NCI-H510A (cell line): ENCODE measurements at regions not wholly inside any gene's neighbourhood (a gene's known extent, or its start where the extent isn't known, plus 50 kb on each side); places are given as distances from the start of the nearest gene placed in this dataset.

Experiments
- DNase-seq: peaks from one replicate; lab custom pipeline; 2025; lab: John Stamatoyannopoulos, UW

DNA sequence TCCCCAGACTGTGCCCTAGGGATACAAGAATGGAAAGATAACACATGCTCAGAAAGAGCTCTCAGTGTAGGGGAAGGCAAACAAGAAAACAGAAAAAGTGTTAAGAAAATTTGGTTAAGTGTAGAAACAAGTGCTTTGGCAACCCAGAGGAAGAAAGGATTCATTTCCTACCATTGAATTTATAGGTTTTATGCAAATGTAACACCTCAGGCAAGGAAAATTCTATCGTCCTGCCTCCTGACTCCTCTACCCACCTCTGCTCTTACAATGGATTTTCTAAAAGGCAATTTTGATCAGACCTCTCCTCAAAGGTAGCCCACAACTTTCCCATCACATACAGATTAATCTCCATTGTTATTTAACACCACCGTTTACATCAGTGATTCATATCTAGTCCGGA lies 298.7 kb downstream of the RFC3 start:
- DNase-seq = no peak

DNA sequence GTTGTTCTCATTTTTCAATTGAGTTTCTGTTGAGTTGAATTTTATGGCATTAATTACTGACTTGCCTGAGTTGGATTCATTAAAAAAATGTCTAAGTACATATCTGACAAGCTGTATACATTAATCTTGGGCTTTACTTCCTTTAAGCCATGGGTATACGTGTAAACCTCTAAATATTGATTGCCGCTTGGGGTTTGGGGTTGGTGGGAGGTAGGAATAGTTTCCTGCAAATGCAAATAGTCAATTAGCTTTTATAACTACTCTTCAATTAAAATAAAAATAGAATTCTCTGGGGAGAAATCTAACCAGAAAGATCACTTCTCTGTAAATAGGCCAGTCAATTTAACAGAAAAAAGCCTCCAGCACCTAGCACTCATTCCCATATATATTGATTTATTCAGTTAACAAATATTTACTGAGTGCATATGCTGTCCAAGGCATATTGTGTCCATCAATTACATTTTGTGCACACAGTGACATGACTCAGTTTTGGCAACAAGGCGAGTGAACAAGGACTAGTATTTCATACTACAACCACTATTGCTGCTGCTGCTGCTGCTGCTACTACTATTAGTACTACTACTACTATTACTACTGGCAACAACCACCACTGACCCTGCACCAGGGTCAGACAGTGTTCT lies 306.8 kb downstream of the RFC3 start:
- no peak for DNase-seq

DNA sequence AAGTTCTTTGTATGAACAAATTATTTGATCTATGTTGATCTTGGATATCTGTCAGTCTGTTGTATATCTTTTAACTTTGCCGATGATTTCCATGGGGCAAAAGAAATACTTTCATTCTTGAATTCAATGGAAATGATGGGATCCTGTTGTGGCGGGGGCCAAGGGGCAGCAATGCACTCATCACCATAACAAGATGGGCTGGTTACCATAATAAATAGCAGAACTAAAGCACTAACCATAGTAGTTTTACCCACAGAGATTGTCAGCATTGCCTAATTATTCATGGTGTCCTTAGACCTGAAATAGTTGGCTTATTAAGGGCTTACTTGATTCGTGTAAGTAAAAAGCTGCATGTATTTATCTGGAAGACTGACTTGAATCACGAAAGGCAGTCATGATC lies 309.6 kb downstream of the RFC3 start:
- DNase-seq = no peak

DNA sequence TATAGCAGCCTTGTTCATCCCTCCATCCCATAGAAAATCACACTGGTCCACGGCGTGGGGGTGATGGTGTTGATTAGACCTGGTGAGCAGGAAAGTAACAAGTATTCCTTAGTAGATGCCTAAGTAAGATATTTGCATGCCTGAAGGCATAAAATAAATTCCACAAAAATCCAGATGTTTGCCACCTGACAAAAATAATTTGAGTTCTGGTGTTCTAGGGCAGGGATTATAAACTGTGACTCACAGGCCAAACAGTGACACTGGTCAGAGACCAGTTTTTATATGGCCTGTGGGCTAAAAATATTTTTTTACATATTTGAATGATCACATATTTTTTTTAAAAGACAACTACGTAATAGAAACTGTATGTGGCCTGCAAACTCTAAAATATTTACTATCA lies 310.7 kb downstream of the RFC3 start:
- no peak for DNase-seq

DNA sequence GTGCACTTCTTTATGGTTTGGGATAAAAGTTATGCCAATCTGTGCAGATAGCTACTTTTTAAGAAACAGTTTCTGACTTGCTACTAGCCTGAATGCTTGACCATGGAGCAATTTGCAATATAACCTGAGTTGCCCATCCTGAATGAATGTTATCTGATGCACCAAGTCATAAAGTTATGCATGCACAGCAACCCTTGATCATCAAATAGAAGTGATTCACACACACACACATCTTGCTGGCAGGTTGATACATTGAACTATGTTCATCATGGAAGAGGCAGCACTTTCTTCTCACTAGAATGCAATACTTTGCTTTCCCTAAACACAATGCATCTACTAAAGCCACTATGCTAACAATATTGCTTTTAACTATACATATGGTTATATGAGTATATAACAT lies 311.5 kb downstream of the RFC3 start:
- no peak for DNase-seq

DNA sequence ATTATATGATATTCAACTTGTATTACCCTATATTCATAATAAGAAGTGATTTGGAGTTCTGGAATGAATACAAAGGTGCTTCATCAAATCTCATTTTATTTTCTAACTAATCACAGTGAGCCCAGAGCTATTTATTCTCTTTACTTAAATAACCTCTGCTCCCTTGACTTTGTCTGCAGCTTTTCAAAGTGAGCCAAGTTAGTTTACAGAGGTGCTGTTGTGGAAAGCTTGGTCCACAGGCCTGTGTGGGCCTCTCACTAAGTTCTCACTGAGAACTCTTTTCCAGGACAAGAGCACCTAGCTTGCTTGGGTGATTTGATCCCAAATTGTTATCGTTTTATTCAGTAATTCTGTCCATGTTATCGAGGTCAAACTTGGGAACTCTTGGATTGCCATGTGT lies 319.3 kb downstream of the RFC3 start:
- no peak for DNase-seq

DNA sequence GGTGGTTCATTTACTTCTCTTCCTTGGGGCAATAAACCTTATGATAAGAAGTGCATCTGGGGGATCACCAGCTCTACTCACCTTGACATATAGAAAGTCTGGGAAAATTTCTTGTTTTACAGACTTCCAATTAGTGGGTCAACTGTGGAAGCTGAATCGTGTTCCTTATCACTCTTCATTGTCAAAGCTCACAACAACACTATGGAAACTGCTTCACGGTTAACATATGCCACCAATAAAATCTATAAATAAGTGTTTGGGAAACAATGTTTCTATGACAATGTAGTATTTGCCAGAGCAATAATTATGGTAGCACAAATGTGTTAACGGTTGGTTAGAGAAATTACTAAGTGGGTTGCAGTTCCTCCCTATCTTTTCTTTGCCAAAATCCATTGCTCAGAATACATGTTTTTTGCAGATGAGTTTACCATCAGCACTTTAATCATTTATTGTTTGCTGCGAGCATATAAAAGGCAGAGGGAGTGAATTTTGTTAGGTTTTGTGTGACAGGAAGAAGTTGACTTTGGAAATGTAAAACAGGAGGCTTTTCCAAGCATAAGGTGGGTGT lies 321.8 kb downstream of the RFC3 start:
- no peak for DNase-seq

DNA sequence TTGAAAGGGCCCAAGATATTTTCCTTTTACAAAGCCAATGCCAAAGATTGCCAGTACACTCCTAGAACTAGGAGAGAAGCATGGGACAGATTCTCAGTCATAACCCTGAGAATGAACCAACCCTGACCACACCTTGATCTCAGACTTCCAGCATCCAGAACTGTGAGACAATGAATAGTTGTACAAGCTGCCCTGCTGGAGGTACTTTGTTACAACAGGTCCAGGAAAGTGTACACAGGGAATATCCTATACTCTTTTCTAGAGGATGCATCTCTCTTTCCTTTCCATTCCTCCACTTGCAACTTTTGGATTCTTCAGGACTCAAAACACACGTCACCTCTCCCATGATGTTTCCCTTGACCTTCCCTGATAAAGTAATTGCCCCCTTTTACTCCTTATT lies 325.7 kb downstream of the RFC3 start:
- DNase-seq = no peak

DNA sequence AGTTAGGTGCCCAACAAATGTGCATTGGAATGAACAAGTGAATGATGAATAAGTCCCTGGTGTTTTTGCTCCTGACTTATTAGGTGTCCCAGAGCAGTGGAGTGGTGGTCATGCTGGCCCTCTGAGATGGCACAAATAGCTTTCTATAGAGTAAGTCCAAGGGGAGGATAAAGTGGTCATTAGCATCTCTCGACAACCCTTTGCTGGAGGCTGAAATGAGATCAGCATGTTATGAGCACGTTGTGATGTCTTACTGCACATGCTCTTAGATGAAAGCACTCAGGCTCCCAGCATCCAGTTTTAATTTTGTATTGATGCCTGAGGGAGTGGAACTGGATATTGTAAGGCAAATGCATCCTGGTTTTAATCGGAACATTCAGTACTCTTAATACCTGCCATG lies 326.2 kb downstream of the RFC3 start:
- no peak for DNase-seq

DNA sequence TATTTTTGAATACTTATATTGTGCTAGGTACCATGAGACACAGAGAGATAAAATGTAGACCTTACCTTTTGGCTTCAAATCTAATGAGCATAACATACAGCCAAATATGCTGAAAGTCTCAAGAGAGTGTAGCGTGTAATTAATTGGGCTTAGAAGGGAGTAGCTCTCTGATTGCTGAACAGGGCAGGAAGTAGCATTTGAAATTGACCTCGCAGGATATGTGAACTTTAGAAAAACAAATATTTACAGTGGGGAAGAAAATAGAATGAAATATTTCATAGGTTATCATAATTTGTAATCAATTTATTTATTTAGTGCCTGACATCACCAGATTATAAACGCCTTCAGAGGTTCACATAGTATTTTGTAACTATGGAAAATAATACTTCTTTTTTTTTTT lies 327.1 kb downstream of the RFC3 start:
- DNase-seq = no peak

DNA sequence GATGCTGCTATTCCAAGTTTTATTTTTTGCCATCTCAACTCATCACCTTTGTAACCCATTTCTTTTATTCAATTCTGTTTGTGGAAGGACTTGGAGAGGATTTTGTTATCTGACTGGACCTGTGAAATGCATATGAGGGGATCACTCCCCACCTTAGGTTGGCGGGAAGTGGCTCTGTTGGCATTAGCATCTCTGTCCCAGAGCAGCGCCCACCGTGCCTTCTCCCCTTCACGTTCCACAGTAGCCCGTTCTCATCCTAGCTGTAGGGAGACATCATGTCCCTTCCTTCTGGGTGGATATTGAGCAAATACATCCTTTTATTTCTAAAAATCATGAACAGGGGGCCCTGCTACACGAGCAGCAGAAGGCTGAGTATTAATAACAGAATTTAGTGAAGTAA lies 330.4 kb downstream of the RFC3 start:
- DNase-seq = no peak

DNA sequence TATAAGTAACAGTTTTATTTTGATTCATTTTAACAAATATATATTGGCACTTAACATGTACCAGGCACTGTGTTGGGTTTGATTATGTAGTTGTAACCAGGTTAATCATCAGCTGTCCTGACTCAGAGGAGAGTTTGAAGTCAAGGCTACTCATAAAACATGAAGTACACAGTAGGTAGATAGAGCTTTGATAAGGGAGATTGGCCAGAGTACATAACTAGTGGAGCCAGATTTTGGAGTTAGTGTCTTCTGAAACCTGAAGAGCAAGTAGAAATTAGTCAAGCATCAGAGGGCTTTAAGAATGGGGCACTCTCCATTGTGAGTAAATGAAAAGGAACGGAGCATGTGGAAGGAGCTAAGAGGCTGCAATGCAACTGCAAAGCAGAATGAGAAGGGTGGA lies 333.9 kb downstream of the RFC3 start:
- no peak for DNase-seq

DNA sequence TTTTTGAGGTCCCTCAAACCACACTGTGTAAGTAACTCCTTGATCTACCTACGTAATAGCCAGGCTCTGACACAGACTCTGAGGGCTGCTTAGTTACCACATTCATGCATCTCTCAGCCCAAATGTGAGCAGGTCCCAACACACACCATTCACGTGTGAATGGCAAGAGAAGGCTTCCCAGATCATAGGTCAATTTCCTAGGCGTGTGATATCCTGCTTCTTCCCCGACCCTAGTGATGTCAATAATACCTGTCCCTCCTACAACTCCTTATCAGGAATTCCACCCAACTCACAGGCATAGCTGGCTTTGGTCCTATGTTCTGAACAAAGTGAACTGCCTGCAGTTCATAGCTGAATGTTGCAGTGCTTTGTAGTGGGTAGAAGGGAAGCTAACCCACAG lies 334.5 kb downstream of the RFC3 start:
- DNase-seq = no peak

DNA sequence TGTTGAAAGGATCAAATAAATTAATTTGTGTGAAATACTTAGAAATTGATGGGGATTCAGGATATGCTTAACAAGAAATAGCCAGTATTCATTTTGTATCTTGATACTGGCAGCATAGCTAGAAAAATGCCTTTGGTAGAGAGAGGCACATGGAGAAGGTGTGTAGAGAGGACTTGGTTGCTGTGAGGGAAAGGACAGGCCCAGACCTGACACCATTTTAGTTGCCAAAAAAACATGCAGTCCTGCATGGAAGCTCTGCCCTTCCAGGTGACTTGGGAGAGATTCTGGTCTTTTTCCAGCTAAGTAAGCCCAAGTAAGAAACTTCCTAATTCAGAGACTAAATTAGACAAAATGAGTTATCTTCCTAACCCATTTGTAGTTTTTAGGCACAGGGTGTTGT lies 335.0 kb downstream of the RFC3 start:
- DNase-seq = no peak

DNA sequence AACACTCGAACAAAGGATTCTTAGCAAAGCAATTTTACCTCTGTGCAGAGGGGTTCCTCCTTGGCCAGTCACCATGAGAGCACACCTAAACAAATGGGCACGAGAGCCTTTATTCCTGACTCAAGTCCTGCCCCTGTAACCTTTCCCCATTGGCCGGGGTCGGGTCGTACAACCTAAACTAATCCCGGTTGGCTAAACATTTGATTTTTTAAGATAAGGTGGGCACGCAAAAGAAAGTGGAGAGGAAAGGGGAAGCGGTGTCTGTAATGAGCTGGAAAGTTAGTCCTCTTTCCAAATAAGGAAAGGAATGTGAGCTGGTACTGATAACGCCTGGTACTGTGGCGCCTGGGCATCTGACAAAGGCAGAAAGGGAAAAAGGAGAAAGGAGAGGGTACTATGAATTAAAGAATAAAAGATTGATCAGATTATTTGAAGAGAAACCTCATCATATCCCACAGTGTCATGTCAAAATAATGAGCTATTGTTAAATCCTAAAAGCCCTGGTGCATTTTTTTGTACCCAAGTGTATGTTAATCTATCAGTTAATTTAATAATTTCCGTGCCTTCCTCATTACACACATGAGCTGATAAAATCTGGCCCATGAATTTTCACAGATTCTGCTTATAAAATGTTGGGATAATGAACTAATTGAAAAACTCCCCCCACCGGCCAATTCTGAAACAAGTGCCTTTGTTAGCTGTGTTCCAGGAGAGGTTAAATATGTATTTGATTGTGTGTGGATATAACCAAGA lies 335.7 kb downstream of the RFC3 start:
- DNase-seq = no peak

DNA sequence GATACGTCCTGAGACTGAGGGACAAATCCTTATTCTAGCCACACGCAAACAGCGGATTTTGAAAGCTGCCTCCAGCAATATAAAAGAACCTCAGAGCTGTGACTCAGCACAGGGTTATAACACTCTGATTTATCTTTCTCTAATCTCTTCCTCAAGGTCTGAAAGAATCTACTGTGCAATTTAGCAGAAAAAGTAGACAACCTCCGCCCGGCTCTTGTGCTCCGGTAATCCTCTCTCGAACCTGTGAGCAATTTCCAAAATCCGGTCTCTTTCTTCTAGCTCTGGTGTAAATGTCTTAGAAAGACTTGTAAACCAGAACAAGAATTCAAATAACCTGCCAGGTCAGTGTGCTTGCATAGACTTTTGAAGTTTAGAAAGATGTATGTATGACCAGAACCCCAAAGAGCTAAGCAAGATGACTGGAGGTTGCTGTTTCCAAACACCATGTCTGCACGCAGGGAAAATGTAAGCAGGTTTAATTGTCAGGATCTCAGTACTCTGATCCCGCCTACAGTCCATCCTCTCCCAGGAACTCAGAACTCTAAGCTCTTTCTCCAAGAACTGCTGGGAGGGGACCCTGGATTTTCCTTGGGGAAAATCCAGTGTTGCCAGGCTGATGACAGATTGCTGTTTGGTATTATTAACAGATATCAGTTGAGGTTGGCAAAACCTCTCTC lies 338.1 kb downstream of the RFC3 start:
- DNase-seq = no peak

DNA sequence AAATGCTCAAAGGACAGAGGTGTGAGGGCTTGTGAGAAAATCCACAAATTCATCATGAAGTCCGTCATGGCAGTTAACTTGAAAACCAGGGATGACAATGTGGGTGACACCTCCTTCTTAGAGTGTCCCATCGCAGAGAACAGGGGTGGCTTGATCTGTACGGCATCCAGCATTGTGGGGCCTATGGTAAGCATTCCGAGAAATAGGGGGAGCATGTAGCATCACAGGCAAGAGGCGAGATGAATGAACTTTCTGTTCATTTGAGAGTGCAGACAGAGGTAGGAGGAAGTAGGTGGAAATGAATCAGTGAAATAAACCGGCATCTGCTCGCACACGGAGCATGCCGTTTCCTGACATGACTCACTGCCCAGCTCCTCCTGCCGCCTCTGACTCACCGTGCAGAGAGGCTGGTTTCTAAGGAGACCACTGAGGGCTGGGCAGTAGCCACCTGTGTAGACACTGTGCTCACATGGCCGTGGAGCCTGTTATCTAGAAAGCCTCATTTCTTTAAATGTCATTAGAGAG lies 339.0 kb downstream of the RFC3 start:
- peak; percentile 39 for DNase-seq

DNA sequence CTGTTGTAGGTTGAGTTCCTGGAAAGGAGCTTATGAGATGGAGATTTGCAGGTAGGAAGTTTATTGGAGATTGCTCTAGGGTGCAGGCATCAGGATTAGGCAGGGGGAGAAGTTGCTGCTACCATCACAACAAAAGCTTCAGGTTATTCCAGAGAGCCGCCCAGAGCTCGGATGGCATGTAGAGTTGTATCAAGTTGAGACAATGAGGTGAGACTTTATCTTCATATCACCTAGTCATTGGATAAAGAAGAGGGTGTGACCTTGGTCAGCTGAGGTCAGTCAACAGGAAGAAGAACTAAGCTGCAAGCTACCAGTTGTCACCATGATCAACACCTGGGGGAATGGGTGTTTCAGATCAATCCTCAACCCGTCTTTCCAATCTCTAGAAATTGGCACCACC lies 342.0 kb downstream of the RFC3 start:
- DNase-seq = no peak

DNA sequence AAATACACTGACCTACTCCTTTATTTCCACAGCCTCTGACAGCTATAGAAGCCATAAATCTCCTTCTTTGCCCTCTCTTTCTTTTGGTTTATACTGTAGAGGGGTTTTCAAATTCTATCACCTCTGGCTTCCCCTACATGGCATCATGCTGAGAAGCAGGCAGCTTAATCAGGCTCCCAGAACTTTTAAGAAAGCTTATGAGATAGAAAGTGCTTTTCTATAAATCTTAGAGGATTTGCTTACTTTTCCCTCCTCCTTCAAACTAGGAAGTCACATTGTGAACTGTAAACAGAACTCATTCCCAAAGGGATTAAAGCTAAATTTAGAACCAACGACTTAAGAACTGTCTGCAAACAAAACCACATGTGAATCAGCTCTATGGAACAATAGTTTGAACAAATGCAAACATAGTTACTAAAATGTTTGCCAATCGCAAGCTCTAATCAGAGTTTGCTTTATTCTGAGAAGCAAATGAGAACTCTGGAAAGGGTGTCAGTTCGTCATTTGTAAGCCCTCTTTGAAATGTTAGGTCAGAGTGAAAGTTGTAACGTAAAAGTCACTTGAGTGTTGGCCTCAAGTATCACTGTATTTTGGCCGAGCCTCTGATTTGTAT lies 344.1 kb downstream of the RFC3 start:
- no peak for DNase-seq

DNA sequence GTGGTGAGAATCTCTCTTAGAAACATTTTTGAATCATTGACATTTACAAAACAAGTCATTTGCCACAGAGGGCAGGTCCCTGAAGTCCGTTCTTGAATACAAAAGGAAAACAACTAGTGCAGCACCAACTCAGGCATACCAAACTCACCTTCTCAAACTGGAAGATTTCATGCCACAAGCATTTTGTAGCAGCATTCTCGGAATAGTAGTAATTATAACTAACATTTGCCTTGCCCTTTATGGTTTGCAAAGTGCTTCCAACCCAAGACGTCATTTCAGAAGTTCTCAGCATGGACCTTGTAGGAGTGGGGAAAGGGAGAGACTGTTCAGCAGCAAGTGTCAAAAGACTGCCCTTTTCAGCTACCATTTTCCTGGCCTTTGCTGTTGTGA lies 344.6 kb downstream of the RFC3 start:
- DNase-seq = no peak

DNA sequence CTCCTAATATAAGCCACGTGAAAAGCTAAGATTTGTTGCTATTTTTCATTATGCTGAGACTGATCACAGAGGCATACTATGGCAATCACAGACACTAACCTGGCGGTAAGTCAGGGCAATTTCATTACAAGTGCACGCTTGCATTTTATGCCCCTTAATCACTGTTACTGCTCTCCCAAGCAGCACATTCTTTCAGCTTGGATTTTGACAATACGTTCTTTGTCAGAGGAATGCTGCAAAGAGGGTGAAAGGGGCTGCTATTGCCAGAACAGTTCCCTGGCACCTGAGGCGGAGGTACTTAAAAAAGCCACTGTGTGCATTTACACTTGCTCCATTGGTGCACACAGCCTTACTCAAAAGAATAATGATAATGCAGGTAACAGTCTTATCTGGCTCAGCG lies 346.6 kb downstream of the RFC3 start:
- no peak for DNase-seq

DNA sequence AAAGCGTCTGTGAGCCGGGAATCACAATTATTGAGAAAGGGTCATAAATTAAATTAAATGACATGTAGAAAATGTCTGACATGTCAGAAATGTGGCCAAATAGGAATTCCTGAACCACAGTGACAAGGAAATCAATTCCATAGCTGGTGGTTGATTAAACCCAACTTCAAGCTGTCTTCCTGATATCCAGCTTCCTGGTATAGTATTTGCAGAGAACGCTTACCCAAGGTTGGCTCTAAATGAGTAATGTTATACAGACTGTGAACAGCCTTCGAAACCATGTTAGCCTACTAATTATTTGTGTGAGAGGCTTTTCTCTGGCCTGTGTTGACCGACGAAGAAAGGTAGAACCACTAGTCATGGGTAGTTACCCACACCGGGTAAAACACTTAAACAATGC lies 347.2 kb downstream of the RFC3 start:
- no peak for DNase-seq

DNA sequence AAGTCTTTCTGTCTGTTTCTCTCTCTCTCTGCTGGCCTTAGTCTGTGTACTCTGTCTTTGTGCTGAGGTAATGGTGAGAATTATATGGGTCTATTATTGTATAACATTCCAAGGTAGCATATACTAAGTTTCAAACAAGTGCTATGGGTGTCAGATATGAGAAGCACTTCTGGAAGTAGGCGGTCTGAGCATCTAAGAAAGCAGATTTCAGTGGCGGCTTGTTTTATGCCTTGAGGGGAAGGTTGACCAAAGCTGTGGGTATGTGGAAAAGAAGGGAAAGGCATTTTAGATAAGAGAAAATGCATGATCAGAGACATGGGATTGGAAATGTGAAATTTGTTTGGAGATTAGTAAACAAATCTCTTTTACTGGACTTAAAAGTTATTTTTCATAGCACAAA lies 348.5 kb downstream of the RFC3 start:
- no peak for DNase-seq
